GM21526 (cell line): ENCODE measurements at regions not wholly inside any gene's neighbourhood (a gene's known extent, or its start where the extent isn't known, plus 50 kb on each side); places are given as distances from the start of the nearest gene placed in this dataset.

Experiments
- ATAC-seq: cut with Tn5 transposase; IDR thresholded peaks from one replicate; pipeline ENCODE4 v1.9.1; 2021; ENCODE audit warnings: moderate library complexity; ENCODE audit not compliant: unreplicated experiment, low FRiP score

DNA sequence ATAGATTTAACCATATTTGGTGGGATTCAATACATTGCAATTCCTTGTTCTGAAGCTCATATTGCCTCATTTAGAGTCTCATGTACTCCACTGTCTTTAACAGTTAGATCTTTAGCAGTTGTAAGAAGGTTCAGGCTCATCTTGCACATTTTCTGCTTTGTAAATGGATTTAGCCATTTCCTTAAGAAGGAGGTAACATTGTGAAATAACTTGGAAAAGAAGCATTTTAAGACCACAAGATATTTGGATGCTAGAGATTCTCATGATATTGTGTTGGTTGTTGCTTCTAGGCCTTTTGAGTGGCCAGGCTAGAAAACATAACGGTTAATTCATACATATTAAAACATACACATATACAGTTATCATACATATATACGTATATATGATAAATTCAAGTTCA, 445.8 kb upstream of the NXPH2 start:
- no peak for ATAC-seq

DNA sequence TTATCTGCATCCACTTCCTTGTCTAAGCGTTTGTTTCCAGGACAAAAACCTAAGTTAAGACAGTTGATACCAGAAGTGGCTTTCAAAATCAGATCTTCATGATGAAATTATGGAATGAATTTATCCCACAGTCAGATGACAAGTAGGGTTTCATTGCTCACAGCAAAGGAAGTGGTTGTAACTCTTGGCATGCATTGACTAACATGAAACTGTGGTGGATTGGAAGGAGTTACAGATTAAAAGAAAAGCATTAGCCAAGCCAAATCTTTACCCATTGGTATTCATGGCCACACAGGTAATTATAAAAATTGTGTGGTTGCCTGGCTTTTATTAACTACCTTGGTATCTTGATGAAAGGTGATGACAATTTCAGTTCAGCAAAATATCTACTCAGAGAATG, 438.0 kb upstream of the NXPH2 start:
- ATAC-seq: no peak

DNA sequence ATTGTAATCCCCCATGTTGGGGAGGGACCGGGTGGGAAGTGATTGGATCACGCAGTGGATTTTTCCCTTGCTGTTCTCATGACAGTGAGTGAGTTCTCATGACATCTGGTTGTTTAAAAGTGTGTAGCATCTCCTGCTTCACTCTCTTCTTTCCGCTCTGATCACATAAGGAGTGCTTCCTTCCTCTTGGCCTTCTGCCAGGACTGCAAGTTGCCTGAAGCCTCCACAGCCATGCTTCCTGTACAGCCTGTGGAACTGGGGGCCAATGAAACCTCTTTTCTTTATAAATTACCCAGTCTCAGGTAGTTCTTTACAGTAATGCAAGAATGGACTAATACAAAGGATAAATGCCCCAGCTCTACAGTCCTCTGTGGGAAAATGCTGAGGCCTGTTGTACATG, 437.5 kb upstream of the NXPH2 start:
- ATAC-seq: no peak

DNA sequence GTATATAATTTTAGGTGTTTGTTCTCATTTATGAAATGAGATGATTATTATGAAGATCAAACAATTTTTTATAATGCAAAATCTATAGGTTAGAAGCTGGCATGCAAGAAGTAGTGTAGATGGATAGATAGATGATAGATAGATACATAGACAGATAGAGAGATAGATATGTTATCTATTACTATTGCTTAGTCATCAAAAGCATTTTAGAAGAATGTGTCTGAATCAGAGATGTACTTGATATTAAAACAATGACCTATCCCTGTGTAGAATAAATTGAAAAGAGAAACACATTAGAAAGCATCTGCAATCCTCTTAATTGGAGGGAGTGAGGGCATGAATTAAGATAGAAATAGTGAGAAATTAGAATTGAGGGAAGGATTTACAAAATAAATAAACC, 436.2 kb upstream of the NXPH2 start:
- no peak for ATAC-seq

DNA sequence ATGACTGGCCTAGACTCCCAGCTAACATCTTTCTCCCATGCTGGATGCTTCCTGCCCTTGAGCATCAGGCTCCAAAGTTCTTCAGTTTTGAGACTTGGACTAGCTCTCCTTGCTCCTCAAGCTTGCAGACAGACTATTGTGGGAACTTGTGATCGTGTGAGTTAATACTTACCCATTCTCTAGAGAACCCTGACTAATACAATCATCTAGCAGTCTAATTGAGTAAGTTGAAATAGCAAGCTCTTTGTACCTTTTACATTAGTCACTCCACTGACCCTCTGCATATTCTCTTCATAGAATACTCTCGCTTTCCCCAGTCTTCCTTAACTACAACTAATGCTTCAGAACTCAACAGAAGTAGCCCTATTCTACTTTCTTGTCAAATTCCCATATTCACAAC, 434.6 kb upstream of the NXPH2 start:
- ATAC-seq: no peak

DNA sequence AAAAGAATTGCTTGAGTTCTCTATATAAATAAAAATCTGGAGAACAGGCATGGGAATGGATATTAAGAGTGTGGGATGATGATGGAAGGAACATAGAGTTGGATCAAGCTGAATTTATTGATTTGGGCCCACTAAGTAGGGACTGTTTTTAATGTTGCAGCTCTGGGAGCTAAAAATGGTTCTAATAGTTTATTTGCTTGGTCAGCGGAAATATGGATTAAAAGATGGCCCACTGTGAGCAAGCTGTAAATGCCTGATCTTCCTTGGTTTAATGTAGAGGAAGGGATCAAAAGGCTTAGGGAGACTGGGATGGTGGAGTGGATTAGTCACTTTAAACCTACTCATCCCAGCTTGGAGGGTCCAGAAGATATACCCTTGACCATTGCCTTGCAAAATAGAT, 429.4 kb upstream of the NXPH2 start:
- no peak for ATAC-seq

DNA sequence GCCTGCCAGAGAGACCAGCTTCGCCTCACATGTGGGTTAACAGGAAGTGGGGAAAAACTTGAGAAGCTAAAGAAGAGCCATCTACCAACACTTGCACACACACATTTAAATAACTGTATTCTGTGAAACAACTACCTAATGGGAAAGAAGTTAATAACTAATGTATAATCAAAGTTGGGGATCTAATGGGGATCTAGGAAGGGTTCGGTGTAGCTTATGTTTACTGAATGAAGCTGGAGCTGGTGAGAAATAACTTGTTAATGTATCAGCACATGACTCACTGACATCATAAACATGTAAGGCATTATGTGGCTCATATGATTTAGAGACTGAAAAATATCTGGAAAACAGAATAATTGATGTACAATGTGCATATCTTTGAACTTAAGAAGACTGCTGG, 421.3 kb upstream of the NXPH2 start:
- no peak for ATAC-seq

DNA sequence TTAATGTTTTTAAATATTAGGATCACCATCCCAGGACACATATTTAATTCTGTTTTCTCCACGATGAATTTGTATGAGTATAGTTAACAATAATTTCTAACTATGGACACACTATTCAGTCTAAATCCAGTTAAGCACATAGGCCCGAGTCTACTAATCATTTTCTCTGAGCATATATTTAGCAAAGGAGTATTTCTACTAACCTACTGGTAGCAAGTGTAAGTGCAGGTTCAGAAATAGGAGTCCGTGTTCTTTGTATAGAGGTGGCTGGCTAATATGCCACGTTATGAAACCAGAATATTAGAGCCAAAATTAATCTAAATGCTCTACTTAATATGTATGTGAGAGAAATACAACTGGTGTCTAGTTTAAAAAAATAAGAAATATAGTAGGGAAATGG, 416.6 kb upstream of the NXPH2 start:
- no peak for ATAC-seq

DNA sequence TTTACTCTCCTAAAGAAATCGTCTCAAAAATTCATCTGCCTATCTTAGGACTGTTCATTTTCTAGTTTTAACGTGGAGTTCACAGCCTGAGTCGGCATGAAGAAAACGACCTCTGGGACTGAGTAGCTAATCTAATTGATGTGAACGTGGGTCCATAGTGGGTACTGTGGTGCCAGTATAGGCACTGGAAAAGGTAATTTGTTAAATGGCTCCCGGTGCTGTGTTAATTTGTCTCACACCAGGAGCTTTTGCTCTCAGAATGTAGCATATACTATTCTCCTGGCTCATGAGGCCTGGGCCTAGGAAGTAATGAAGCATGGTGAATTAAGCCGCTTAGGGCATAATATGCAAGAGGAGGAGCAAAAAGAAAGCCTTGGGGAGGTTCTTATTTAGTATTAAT, 414.4 kb upstream of the NXPH2 start:
- ATAC-seq: no peak

DNA sequence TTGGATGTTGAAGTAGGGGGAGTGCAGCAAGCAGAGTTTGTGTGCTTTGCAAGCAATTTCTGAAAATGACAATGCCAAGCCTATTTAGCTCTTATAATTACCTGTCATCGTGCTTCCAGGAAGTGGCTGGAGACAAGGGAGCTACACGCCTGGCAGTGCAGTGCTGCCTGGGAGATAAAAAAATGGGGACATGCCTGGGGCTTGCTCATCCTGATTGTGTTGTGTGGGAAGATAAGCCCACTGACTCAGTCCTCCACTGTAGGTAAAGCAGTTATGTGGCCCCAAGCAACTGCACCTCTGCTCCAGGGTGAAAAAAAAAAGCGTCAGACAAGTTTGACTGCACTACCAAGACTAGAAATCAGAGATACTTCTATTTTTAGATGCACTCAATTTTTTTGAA, 396.9 kb upstream of the NXPH2 start:
- ATAC-seq: no peak

DNA sequence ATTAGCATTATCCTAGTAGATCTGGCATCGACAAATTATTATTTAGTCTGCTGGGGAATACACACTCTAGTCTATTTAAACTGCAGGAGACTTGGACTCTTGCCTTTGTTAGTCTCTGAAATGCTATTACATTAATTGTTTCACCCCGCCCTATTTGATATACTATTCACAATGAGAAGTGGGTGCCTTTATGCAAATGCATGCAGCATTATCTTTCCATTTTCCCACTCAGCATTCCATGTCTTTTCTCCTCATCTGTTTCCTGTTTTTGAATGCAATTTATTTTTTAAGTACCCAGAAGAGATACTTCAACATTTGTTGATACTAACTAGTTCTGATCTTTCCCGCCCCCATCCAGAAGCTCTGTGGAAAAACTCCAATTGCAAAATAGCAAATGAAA, 395.3 kb upstream of the NXPH2 start:
- no peak for ATAC-seq

DNA sequence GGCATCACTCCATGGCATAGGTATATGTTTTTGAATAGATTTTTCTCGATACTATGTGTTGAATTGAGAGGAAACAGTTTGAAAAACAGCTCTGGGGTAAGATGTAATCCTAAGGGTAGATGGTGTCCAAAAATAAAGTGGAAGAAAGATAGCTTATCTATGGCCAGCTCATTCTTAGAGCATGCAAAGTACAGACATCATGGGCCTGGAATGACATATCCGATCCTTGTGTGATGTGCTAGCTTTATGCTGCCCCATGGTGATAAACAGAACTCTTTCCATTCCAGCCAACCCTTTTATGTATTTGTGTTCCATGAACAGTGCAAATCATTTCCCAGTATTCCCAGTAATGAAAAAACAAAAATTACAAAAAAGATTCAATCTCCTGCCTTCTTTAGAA, 390.2 kb upstream of the NXPH2 start:
- no peak for ATAC-seq

DNA sequence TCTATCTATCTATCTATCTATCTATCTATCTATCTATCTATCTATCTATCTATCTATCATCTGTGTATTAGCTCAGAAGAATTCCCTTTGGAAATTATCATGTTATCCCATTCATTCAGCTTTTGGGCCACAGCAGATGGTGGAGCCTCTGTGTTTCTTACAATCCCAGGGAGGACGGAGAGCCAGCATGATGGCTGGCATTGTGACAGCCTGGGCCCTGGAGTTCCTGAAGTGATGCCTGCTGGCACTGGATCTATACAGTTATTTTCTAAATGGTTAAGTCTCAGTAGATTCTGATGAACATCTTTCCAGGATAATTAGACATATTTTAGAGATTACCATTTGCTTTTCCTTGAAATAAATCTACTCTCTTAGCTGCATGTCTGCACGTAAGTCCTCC, 385.4 kb upstream of the NXPH2 start:
- no peak for ATAC-seq

DNA sequence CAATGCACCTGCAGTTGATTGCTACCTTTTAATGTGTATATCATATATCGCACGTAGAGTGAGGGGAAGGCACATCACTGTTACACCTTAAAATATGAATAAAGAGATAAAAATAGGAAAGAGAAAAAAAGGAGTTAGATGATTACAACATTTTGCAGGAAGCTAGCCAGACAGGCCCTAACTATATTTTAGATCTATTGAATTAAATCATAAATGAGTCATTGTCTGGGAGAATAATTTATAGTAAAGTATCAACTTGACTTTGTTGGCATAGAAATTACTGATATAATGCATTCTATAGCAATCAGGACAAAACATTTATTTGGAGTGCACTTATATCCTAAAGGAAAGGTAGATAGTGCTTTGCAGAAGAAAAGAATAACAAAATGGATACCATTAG, 384.9 kb upstream of the NXPH2 start:
- ATAC-seq: no peak

DNA sequence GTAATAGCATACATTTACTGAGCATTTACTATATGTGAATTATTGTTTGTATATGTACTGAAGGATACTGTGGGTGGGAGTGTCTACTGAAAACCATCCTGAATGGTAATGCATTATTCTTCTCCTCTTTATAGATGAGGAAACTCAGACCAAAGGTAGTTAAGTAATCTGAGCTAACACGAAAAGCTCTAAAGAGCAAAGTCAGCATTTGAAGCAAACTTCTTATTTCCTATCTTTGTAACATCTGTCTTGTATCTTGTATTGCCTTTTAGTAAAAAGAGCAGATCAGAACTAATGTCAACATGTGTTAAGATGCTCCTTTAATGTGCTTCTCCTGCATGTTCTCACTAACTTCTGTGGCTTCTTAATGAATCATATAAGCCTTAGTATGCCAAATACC, 382.8 kb upstream of the NXPH2 start:
- ATAC-seq: no peak

DNA sequence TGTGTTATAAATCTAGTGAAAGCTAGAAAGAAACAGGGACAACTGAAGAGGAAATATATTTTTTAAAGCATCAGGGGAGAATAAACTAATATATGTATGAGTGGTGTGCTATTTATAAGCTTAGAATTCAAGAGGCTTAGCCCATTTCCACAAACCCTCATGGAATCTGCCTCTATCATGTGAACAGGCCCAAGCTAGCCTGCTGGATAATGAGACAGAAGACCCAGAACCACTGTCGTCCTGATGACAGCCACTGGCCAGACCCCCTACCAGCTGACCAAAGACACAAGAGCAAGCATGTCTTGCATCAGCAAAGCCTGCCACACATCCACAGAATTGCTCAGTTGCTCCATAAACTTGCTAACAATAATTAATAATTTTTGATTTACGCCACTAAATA, 382.3 kb upstream of the NXPH2 start:
- no peak for ATAC-seq

DNA sequence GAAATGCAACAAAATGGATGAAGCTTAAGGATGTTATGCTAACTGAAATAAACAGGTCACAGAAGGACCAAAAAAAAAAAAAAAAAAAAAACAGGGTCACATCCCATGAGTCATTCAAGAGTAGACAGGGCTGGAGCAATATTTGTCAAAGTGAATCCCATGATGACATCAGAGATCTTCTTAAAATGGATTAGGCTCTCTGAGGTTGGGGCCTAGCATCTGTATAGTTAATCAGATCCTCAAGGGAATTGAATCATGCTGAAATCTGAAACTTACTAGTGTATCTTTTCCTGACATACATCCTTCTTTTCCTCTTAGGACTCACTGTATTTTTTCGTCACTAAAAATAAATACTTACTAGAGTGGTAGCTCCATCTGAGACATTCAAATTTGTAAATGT, 380.6 kb upstream of the NXPH2 start:
- no peak for ATAC-seq

DNA sequence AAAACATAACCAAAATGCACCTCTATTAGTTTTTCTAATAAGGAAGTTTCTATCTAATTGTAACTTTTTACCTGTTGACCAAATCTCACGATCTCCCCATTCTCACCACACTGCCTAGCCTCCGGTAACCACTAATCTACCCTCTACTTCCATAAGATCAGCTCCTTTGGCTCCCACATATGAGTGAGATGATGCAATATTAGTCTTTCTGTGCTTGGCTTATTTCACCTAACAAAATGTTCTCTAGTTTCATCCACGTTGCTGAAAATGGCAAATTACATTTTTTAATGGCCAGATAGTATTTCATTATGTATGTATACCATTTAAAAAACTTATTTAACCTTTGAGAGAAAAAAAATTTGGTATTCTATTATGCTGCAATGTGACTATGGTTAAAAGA, 379.0 kb upstream of the NXPH2 start:
- no peak for ATAC-seq

DNA sequence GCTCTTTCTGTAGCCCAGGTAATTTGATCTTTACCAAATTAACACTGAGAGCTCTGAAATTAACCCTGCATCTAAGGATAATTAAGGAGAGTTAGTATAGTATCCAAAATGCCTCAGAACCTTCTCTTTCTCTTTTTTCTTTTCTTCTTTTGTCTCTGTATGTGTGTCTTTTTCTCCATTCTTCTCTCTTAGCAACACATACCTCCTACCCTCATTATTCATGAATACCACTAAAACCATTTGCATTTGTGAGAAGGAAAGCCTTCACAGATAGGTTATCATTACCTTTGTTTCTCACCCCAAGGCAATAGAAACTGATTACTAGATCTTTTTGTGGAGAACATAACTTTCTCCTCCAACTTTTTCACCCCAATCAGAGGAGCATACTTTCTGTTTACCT, 376.5 kb upstream of the NXPH2 start:
- no peak for ATAC-seq

DNA sequence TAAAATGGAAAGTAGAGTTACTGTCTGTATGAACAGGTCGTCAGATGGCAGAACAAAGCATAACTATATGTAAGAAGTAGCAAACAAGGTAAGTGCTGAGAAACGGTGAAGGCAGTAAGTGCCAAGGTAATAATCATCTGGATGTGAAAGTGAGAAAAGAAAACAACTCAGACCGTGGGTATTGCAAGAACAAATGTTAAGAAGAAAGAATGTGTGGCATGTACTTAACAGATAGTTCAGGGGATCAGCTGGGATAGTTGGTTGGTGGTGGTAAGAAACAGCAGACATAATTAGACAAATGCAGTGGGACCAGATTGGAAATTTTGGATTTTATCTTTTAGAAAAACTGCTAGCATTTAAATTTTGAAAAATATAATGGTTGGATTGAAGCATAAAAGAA, 375.8 kb upstream of the NXPH2 start:
- no peak for ATAC-seq

DNA sequence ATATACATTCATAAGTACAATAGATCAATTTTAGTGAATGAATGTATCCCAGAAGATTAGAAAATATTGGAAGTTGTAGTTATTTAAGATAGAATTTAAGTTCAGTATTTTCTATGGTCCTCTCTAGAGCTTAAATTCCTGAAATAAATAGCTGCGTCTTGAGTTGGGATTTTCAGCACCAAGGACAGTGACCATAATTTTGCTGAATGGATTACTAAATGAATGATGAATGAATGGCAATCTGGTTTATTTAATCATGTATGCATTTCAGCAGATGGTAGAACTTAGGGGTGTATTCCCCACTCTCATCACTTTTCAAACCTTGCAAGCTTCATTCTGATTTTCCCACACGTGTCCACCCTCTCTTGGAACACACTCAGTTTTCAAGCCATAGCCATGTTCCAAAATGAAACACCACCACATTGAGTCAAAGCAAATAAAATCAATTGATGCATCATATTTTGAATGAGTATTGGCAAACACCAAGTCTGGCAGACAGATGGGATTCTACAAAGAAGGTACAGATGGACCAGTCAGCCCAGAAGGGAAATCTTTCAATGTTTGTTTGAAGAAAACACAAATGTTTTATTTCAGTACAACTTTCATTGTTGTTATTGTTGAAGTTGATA, 362.2 kb upstream of the NXPH2 start:
- ATAC-seq: no peak

DNA sequence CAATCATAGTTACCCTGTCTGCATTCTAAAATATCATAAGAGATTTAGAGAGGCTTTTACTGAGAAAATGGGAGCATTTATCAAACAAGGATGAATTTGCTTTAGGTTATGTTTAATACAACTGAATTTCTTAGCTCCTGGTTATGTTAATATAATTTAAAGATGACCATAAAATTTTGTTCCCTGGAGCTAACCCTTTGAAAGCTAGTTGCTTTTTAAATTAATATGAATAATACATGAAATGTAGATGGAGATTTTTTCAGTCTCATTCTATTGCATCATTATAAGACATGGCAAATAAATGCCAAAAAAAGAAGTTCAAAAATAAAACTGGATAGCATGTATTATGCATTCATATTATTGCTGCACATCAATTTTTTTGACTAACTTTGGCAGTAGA, 344.1 kb upstream of the NXPH2 start:
- ATAC-seq: no peak

DNA sequence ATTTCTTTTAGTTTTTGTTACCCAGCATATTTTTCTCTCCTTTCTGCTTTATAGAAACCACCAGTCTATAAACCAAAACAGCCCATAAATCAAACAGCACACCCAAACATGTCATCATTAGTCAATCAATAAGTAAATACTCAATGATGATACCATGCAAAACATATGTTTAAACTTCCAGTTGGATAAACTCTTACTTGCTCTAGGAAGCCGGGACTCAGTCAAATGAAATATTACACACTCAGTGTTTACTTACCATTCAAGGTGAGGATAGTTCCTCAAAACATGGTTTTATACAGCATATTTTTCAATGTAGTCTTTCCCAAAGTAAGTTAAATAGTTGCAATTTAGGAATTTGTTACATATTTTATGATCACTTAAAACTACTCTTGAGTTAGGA, 343.6 kb upstream of the NXPH2 start:
- no peak for ATAC-seq
